ENCODE measurements at regions not wholly inside any gene's neighbourhood (a gene's known extent, or its start where the extent isn't known, plus 50 kb on each side); places are given as distances from the start of the nearest gene placed in this dataset.

DNA sequence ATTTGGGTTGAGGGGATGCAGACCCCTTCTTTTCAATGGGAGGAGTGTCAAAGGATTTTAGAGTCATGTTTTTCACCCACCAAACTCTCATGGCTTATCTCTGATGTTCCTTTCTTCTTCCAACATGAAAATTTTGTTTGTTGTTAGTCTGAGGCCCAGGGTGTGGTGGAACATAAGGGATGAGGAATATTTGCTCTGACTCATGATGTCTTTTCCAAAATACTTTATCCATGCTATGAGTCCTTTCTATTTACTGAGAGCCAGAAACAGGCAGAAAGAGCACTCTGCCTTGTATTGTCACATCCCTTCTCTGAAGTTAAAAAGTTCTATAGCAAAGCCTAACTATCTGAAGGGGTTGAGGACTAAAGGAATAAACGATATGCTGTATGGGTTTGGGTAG is 61.6 kb upstream of the GYPA start:
- H3K9ac ChIP-seq (ENCODE audit: low read depth in 1 of 2, low read length in 2 of 2), result no peak overlapping the region
- no peak overlapping the region for H3K4me3 ChIP-seq (ENCODE audit: low read depth in 1 of 3, low read length in 3 of 3)
- TF ChIP-seq RXRA (IDR thresholded peaks at IDR 0.05), result no peak
- TF ChIP-seq, protein P1, sequence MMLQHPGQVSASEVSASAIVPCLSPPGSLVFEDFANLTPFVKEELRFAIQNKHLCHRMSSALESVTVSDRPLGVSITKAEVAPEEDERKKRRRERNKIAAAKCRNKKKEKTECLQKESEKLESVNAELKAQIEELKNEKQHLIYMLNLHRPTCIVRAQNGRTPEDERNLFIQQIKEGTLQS (IDR thresholded peaks at IDR 0.05), result no peak
- no peak for TF ChIP-seq HNF4A (conservative IDR thresholded peaks at IDR 0.05)
- TF ChIP-seq, protein P2, sequence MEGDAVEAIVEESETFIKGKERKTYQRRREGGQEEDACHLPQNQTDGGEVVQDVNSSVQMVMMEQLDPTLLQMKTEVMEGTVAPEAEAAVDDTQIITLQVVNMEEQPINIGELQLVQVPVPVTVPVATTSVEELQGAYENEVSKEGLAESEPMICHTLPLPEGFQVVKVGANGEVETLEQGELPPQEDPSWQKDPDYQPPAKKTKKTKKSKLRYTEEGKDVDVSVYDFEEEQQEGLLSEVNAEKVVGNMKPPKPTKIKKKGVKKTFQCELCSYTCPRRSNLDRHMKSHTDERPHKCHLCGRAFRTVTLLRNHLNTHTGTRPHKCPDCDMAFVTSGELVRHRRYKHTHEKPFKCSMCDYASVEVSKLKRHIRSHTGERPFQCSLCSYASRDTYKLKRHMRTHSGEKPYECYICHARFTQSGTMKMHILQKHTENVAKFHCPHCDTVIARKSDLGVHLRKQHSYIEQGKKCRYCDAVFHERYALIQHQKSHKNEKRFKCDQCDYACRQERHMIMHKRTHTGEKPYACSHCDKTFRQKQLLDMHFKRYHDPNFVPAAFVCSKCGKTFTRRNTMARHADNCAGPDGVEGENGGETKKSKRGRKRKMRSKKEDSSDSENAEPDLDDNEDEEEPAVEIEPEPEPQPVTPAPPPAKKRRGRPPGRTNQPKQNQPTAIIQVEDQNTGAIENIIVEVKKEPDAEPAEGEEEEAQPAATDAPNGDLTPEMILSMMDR (IDR thresholded peaks at IDR 0.05; ENCODE audit: low read depth, low read length, missing input control), result no peak
- TF ChIP-seq FOXA2 (IDR thresholded peaks at IDR 0.05), result no peak
- TF ChIP-seq RAD21 (IDR thresholded peaks at IDR 0.05), result no peak
- TF ChIP-seq YY1 (IDR thresholded peaks at IDR 0.05), result no peak
- no peak for TF ChIP-seq FOXA1 (IDR thresholded peaks at IDR 0.05)
- TF ChIP-seq EGR1 (IDR thresholded peaks at IDR 0.05; ENCODE audit: low read depth in 2 of 2), result no peak
- TF ChIP-seq NR2F2 (IDR thresholded peaks at IDR 0.05), result no peak
- TF ChIP-seq TAF1 (conservative IDR thresholded peaks at IDR 0.05), result no peak
- peaks cover 0 to under 1% (median 0%) of the 10 kb centered on the region in 4 donors for H3K9me3 ChIP-seq (ENCODE audit: control insufficient read depth in 4 of 4, low read length in 3 of 4)
- no peaks in the 10 kb centered on the region for H3K36me3 ChIP-seq (ENCODE audit: control insufficient read depth in 4 of 4, insufficient read depth in 3 of 4, low read depth in 1 of 4, low read length in 3 of 4)
- H3K27me3 ChIP-seq (ENCODE audit: control insufficient read depth in 4 of 4, insufficient read depth in 4 of 4, low read length in 3 of 4), result no peaks in the 10 kb centered on the region
- 3% methylated on average over 1 of the region's 1 CpG for WGBS
- DNase-seq (ENCODE audit: low spot score), result no peak
- no peaks in the 10 kb centered on the region for H3K4me1 ChIP-seq (ENCODE audit: control insufficient read depth in 4 of 4, insufficient read depth in 4 of 4, low read length in 3 of 4)
- no peak overlapping the region for H3K27ac ChIP-seq (ENCODE audit: low read depth in 1 of 2, low read length in 2 of 2)

DNA sequence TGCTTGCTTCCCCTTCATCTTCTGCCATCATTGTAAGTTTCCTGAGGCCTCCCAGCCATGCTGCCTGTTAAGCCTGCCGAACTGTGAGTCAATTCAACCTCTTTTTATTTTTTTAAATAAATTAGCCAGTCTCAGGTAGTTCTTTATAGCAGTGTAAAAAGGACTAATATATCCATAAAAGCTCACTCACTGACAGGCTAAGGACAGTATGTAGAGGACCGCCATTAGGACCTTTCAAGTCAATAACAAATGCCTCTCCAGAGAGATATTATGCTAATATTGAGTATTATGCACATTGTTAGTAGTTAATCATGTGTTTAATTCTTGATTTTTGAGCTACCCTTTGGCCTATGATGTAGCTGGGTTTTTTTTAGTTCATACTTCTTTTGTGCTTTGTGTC is 62.6 kb upstream of the GYPA start:
- 71% methylated on average over 2 of the region's 2 CpGs for WGBS

GRCh38 chr4:144204431-144204830 is 63.9 kb upstream of the GYPA start:
- no peak for DNase-seq (ENCODE audit: low spot score)
- H3K27ac ChIP-seq (ENCODE audit: low read depth in 1 of 2, low read length in 2 of 2), result no peak overlapping the region
- TF ChIP-seq EGR1 (IDR thresholded peaks at IDR 0.05; ENCODE audit: low read depth in 2 of 2) (no peak), HNF4A (conservative IDR thresholded peaks at IDR 0.05) (no peak), ZBTB33 (IDR thresholded peaks at IDR 0.05) (no peak), JUND (IDR thresholded peaks at IDR 0.05) (no peak), FOXA1 (IDR thresholded peaks at IDR 0.05) (no peak), NR2F2 (IDR thresholded peaks at IDR 0.05) (no peak), RXRA (IDR thresholded peaks at IDR 0.05) (no peak), MAX (IDR thresholded peaks at IDR 0.05) (no peak), HNF4G (IDR thresholded peaks at IDR 0.05) (no peak), SP1 (IDR thresholded peaks at IDR 0.05) (no peak), FOXA2 (IDR thresholded peaks at IDR 0.05) (no peak), RAD21 (IDR thresholded peaks at IDR 0.05) (no peak), TAF1 (conservative IDR thresholded peaks at IDR 0.05) (no peak), GABPA (IDR thresholded peaks at IDR 0.05 in 1 of 2, conservative IDR thresholded peaks at IDR 0.05 in 1 of 2) (no peak), YY1 (IDR thresholded peaks at IDR 0.05) (no peak)
- TF ChIP-seq, protein P1 (IDR thresholded peaks at IDR 0.05), result no peak
- TF ChIP-seq, protein P3, sequence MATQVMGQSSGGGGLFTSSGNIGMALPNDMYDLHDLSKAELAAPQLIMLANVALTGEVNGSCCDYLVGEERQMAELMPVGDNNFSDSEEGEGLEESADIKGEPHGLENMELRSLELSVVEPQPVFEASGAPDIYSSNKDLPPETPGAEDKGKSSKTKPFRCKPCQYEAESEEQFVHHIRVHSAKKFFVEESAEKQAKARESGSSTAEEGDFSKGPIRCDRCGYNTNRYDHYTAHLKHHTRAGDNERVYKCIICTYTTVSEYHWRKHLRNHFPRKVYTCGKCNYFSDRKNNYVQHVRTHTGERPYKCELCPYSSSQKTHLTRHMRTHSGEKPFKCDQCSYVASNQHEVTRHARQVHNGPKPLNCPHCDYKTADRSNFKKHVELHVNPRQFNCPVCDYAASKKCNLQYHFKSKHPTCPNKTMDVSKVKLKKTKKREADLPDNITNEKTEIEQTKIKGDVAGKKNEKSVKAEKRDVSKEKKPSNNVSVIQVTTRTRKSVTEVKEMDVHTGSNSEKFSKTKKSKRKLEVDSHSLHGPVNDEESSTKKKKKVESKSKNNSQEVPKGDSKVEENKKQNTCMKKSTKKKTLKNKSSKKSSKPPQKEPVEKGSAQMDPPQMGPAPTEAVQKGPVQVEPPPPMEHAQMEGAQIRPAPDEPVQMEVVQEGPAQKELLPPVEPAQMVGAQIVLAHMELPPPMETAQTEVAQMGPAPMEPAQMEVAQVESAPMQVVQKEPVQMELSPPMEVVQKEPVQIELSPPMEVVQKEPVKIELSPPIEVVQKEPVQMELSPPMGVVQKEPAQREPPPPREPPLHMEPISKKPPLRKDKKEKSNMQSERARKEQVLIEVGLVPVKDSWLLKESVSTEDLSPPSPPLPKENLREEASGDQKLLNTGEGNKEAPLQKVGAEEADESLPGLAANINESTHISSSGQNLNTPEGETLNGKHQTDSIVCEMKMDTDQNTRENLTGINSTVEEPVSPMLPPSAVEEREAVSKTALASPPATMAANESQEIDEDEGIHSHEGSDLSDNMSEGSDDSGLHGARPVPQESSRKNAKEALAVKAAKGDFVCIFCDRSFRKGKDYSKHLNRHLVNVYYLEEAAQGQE (IDR thresholded peaks at IDR 0.05), result no peak

More for the DNA sequence above, 62.6 kb upstream of the GYPA start:
- Histone ChIP-seq H3K9me3 (ENCODE audit: control insufficient read depth in 4 of 4, low read length in 3 of 4) (no peaks in the 10 kb centered on the region), H3K27ac (ENCODE audit: low read depth in 1 of 2, low read length in 2 of 2) (no peak overlapping the region), H3K4me3 (ENCODE audit: low read depth in 1 of 3, low read length in 3 of 3) (no peak overlapping the region), H3K27me3 (ENCODE audit: control insufficient read depth in 4 of 4, insufficient read depth in 4 of 4, low read length in 3 of 4) (no peaks in the 10 kb centered on the region), H3K9ac (ENCODE audit: low read depth in 1 of 2, low read length in 2 of 2) (no peak overlapping the region), H3K4me1 (ENCODE audit: control insufficient read depth in 4 of 4, insufficient read depth in 4 of 4, low read length in 3 of 4) (no peaks in the 10 kb centered on the region), H3K36me3 (ENCODE audit: control insufficient read depth in 4 of 4, insufficient read depth in 3 of 4, low read depth in 1 of 4, low read length in 3 of 4) (no peaks in the 10 kb centered on the region)
- no peak for TF ChIP-seq EGR1 (IDR thresholded peaks at IDR 0.05; ENCODE audit: low read depth in 2 of 2)
- TF ChIP-seq RXRA (IDR thresholded peaks at IDR 0.05), result no peak
- no peak for TF ChIP-seq YY1 (IDR thresholded peaks at IDR 0.05)
- TF ChIP-seq, protein P1 (IDR thresholded peaks at IDR 0.05), result no peak
- DNase-seq (ENCODE audit: low spot score), result no peak

More at GRCh38 chr4:144204431-144204830, 63.9 kb upstream of the GYPA start:
- H3K4me3 ChIP-seq (ENCODE audit: low read depth in 1 of 3, low read length in 3 of 3), result no peak overlapping the region
- H3K9ac ChIP-seq (ENCODE audit: low read depth in 1 of 2, low read length in 2 of 2), result no peak overlapping the region
- no peaks in the 10 kb centered on the region for H3K4me1 ChIP-seq (ENCODE audit: control insufficient read depth in 4 of 4, insufficient read depth in 4 of 4, low read length in 3 of 4)
- H3K9me3 ChIP-seq (ENCODE audit: control insufficient read depth in 4 of 4, low read length in 3 of 4), result no peaks in the 10 kb centered on the region
- H3K27me3 ChIP-seq (ENCODE audit: control insufficient read depth in 4 of 4, insufficient read depth in 4 of 4, low read length in 3 of 4), result no peaks in the 10 kb centered on the region
- no peaks in the 10 kb centered on the region for H3K36me3 ChIP-seq (ENCODE audit: control insufficient read depth in 4 of 4, insufficient read depth in 3 of 4, low read depth in 1 of 4, low read length in 3 of 4)

All from liver (tissue), 8 donors.